GM18951 (cell line): ENCODE measurements at regions not wholly inside any gene's neighbourhood (a gene's known extent, or its start where the extent isn't known, plus 50 kb on each side); places are given as distances from the start of the nearest gene placed in this dataset.

Experiments used
- POLR2A ChIP-seq: IDR thresholded peaks from 4 replicates; pipeline ENCODE4 v1.6.1; 2011; ENCODE audit warnings: mild to moderate bottlenecking; ENCODE audit not compliant: insufficient read length, insufficient read depth; ENCODE audit errors: extremely low read depth
- in situ Hi-C: fragments of 300-500 bp; cut with MboI; formaldehyde crosslinking; loops from one replicate; pipeline ENCODE4 v1.12.0; 2022; ENCODE audit warnings: low sequenced_read_pairs, mixed read lengths, inconsistent platforms; ENCODE audit not compliant: unreplicated experiment

DNA sequence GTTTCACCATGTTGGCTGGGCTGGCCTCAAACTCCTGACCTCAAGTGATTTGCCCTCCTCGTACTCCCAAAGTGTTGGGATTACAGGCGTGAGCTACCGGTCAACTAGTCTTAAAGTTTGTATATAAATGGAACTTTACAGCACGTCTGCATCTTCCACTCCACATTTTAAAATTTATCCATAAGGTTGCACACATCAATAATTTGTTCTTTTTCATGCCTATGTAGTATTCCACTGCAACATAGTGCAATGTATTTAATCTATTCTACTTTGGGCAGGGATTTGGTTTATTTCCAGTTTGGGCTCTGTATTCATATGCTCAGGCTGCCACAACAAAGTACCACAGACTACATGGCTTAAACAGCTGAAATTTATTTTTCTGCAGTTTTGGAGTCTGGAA is 90.0 kb downstream of the NPTX2 start:
- TF ChIP-seq POLR2A, result no peak
- in situ Hi-C loops, result no loop called here

DNA sequence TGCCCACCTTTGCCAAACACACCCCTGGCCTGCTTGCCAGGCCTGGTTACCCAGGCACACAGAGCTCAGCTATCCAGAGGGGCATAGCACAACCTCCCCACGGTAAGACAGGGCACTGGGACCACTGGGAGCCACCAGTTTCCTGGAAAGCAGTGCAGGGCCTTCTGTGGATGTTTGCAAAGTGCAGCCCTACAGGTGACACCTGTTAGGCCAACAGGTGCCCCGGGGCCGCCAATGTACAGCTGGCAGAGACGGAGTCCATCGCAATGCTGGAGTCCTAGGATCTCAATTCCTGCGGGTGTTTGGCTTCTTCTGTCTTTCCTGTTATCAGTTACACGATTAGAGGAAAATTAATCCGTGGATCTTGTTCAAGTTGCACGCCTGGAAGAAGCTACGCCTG is 94.9 kb downstream of the NPTX2 start:
- no peak for TF ChIP-seq POLR2A
- in situ Hi-C loops, result no loop called here

DNA sequence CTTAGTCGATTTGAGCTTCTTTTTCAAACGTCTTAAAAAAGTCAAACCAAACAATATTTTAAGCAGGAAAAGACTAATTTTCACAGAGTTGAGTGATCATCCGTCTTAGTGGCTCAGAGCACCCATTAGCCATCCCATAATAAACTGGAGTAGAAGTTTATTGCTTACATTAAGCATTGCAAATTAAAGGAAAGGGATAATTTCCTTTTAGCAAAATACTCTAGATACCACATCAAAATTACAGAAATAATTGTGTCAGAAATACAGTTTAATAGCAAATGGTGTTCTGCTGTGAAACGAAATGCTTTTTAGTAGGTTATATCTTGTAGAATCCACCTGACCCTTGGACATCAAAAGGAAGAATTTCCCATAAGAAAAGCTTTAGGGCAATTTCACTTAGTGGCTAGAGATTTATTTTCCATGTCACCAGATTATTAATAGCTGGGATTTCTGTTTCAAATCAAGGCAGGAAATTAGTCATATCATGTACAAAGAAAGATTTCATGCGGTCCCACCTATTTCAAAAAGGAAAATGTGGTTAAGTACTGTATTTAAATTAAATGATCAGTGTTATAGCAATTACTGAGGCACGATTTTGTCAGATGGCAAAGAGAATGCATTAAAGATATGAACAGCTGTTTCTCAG is 96.2 kb downstream of the NPTX2 start:
- in situ Hi-C loops, result no loop called here
- no peak for TF ChIP-seq POLR2A

DNA sequence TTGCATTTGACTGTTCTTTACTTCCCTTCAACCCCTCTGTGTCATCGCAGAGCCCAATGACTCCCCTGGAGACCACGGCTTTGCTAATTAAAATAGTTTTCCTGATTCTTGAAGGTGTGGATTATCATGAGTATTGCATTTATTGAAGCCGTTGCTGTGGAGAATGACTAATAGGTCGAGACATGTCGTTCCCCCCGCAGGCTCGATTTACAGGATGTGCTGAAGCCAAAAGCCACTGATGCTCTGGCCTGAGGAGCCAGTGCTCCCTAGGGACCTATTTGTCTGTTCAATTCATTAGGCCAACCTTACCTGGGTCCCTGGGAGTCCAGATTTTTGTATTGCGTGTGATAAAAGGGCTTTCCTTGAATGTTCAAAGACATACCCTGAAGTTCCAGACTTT is 102.3 kb downstream of the NPTX2 start:
- in situ Hi-C loops, result no loop called here
- TF ChIP-seq POLR2A, result no peak

DNA sequence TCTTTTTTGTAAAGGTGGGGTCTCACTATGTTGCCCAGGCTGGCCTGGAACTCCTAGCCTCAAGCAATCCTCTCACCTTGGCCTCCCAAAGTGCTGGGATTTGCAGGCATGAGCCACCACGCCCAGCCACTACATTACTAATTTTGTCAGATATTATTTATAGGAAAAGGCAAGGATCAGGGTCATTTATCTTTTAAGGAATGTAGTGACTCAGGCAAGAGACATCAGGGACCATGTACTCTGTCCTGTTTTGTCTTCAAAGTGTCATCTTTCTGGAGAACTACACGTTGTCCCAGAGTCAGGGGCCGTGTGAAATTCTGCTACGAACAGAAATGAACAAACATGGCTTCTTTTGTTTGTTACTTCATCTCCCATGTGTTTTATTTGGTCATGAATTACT is 105.3 kb downstream of the NPTX2 start:
- in situ Hi-C loops, result no loop called here

DNA sequence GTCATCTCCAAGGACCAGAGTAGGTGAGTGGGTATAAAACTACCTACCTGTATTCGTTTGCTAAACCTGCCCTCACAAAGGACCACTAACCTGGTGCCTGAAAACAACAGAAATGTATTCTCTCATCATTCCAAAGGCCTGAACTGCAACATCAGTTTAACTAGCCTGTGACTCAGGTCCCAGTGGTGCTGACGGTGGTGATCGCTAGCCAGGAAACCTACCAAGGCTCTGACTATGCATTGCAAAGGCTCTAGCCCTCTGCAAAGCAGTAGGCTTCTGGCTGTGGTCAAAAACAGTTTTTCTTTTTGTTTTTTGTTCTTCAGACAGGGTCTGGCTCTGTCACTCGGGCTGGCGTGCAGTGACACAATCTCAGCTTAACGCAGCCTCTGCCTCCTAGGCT is 107.5 kb downstream of the NPTX2 start:
- in situ Hi-C loops, result no loop called here
- no peak for TF ChIP-seq POLR2A

More for the DNA sequence above, 105.3 kb downstream of the NPTX2 start:
- no peak for TF ChIP-seq POLR2A

DNA sequence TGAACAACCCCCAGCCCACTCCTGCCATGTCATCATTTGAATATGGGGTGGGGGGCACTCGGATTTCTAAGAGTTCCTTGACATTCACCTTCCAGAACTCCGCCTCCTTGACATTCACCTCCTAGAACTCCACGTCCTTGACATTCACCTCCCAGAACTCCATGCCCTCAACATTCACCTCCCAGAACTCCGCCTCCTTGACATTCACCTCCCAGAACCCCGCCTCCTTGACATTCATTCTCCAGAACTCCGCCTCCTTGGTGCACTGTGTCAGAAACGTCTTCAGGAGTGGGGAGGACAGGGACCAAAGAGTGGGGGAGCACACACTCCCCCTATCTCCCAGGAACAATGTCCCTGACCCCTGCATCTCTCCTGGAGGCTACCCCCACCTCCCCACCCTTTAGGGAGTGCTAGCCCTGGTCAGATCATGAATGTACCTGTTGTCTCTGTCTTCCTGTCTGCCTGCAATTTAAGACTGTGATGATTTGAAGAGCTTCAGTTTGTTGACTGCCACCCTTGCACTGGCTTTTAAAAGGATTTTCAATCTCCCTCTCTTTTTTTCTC is 110.1 kb downstream of the NPTX2 start:
- in situ Hi-C loops, result no loop called here
- no peak for TF ChIP-seq POLR2A

DNA sequence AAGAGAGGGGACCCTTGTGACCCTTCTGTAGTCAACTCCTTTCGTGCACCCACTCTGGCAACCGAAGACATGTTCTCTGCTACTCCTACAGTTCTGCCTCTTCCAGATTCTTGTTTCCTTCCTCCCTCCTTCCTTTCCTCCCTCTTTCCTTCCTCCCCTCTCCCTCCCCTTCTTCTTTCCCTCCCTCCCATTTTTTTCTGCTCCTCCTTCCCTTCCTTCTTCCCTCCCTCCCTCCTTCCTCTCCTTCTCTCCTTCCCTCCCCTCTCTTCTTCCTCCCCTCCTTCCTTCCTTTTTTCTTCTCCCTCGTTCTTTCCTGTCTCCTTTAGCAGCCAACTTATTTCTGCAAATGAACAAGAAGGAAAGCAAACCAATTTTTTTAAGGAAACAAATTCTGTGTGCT is 111.5 kb downstream of the NPTX2 start:
- no peak for TF ChIP-seq POLR2A
- in situ Hi-C loops, result no loop called here

DNA sequence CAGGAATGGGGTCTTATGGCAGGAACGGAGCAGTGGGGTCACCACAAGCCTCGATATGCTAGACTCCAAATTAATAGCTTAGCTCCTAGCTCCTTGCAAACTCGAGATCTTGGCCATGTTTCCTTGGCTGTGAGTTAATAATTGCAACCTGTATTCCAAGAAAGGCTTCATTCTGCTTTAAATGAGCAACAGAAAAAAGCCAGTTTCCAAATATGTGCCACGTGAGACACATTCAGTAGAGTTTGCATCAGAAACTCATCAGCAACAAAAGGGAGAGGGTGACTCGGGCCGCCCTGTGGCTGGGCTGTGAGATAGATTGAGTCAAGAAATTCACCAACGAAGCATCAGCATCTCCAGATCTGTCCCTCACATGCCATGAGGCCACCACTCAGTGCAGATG is 112.0 kb downstream of the NPTX2 start:
- in situ Hi-C loops, result no loop called here
- no peak for TF ChIP-seq POLR2A

DNA sequence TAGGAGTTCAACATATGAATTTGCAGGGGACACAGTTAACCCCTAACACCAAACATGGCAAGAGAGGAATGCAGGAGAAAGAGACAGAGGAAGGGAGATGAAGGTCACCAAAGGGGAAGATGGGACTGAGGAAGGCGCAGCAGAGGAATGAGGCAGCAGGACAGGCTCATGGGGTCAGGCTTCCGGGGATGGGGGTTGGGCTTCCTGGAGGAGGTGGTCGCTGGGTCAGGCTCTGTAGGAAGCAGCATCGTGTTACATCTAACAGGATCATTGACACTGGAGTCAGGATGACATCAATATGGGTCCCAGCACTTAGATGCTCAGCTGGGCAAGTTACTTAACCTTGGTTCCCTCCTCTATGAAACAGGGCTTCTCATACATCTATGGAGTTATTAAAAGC is 113.2 kb downstream of the NPTX2 start:
- in situ Hi-C loops, result loop anchor here (10.0 kb wide), 1 partner anchor 296 kb away; no protein-coding TSS in a partner anchor
- no peak for TF ChIP-seq POLR2A

DNA sequence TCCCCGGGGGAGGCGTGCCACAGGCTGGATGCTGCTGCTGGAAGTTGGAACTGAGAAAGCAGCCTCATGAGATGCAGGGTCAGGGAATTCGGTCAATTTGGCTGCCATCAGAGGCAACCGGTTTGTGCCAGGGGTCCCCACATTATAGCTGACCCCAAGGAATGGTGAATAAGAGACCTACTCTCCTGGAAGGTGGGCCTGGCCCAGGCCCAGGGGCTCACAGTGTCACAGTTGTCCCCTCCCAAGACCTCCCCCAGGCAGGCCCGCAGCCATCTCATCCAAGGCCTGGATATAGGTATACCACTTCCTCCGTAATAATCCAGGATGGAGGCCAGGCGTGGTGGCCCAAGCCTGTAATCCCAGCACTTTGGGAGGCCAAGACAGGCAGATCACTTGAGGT is 114.6 kb downstream of the NPTX2 start:
- TF ChIP-seq POLR2A, result no peak
- in situ Hi-C loops, result loop anchor here (10.0 kb wide), 1 partner anchor 297 kb away; no protein-coding TSS in a partner anchor

DNA sequence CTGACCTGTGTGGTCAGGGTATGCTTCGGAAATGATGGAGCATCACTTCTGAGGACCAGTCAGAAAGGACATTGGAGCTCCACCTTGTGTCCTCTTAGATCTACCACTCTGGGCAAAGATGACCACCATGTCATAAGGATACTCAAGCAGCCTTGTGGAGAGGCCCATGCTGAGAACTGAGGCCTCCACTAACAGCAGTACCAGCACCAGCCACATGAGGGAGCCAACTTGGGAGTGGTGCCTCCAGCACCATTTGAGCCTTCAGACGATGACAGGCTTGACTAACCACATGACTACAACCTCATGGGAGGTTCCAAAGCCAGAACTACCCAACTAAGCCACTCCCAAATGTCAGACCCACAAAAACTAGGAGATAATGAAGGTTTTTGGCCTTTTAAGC is 116.0 kb downstream of the NPTX2 start:
- TF ChIP-seq POLR2A, result no peak

DNA sequence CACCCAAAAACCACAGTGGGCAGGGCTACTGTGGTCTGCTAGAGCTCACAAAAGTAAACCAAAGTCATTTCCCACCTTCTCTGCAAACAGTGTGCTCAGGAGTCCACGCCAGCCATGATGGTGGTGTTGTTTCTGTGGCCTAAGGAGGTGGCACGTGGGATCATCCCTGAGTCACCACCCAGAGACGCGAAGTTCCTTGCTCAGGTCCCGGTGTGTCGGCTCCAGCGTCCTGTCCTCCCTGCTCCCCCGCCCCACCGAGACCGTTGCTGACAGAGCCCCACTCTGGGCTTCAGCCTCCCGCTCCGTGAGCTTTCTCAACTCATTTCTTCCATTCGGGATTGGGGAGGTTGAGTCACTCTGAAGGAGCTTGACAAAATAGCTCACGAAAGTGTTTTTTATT is 118.7 kb downstream of the NPTX2 start:
- in situ Hi-C loops, result loop anchor here (10.0 kb wide), 1 partner anchor 301 kb away; no protein-coding TSS in a partner anchor
- TF ChIP-seq POLR2A, result no peak

More for the DNA sequence above, 116.0 kb downstream of the NPTX2 start:
- in situ Hi-C loops, result loop anchor here (10.0 kb wide), 1 partner anchor 298 kb away; no protein-coding TSS in a partner anchor

DNA sequence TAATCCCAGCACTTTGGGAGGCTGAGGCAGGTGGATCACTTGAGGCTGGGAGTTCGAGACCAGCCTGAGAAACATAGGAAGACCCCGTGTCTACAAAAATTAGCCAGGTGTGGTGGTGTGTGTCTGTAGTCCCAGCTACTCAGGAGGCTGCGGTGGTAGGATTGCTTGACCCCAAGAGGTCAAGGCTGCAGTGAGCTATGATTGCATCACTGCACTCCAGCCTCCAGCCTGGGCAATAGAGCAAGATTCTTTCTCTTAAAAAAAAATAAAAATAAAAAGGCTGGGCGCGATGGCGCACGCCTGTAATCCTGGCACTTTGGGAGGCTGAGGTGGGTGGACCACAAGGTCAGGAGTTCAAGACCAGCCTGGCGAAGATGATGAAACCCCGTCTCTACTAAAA is 119.4 kb downstream of the NPTX2 start:
- in situ Hi-C loops, result loop anchor here (10.0 kb wide), 1 partner anchor 302 kb away; no protein-coding TSS in a partner anchor

DNA sequence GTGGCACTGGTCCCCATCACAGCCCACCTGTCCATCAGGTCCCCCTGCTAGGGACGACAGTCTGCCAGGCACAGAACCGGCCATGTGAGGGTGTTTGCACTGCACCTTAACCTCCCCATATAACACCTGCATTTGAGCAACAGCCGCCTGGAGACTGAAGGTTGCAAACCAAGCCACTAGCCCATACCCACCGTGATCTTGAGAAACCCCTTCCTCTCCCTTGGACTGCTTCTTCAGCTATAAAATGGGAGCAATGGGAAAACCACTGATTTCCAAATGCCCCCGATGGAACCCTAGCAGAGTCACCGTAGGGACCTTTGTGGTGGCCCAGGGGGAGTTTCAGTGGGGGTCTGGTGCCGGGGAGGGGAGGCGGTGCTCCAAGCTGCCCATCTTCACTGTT is 120.1 kb downstream of the NPTX2 start:
- in situ Hi-C loops, result loop anchor here (10.0 kb wide), 1 partner anchor 302 kb away; no protein-coding TSS in a partner anchor
- TF ChIP-seq POLR2A, result no peak

DNA sequence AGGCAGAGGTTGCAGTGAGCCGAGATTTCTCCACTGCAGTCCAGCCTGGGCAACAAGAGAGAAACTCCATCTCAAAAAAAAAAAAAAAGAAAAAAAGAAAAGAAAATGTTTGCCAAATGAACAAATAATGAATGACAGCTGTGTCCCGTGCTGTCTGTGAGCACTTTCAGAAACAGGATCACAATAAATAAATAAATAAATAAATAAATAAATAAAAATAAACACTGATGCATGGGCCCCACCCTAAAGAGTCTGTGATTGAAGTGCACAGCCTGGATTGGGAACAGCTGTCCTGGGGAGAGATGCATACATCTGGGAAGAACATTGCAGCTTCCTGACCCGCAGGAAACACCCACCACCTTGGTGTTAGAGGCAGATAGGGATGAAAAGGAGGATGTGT is 123.6 kb downstream of the NPTX2 start:
- no peak for TF ChIP-seq POLR2A
- in situ Hi-C loops, result loop anchor here (10.0 kb wide), 1 partner anchor 104 kb away; no protein-coding TSS in a partner anchor
